Natural killer cell (primary cell): ENCODE measurements at regions not wholly inside any gene's neighbourhood (a gene's known extent, or its start where the extent isn't known, plus 50 kb on each side); places are given as distances from the start of the nearest gene placed in this dataset.
"Not testable (repeated sequence)": the region's sequence is repeated elsewhere in the genome, so short reads cannot be mapped to it uniquely, and the experiment has no call there.

Experiments used
- ATAC-seq, 3 donors: fragments of 150-1000 bp in 2 of 3; fragments of 200-7000 bp in 1 of 3; cut with Tn5 transposase; 1 replicate in 1 of 3; 2 replicates in 2 of 3; pipeline ENCODE4 v1.10.0; 2021; ENCODE audit warnings: mild to moderate bottlenecking in 2 of 3, moderate library complexity in 2 of 3
- DNase-seq, 2 donors: peaks; one replicate each; pipeline versions ENCODE4 v3.0.0 to v3.0.0-alpha.2; 2013 to 2021; ENCODE audit warnings: mixed read lengths in 1 of 2
- H3K27ac ChIP-seq: one replicate; pipeline ENCODE4 v1.5.1; 2013; ENCODE audit warnings: mild to moderate bottlenecking, low read length
- H3K27me3 ChIP-seq: one replicate; pipeline ENCODE4 v1.6.1; 2013; ENCODE audit warnings: low read length; ENCODE audit not compliant: control insufficient read depth, insufficient read depth
- H3K36me3 ChIP-seq: one replicate; pipeline ENCODE4 v1.6.1; 2013; ENCODE audit warnings: low read length; ENCODE audit not compliant: control insufficient read depth, insufficient read depth
- H3K4me1 ChIP-seq: one replicate; pipeline ENCODE4 v1.6.1; 2013; ENCODE audit warnings: low read length; ENCODE audit not compliant: control insufficient read depth, insufficient read depth
- H3K4me3 ChIP-seq: one replicate; pipeline ENCODE4 v1.5.1; 2013; ENCODE audit warnings: low read length
- H3K9me3 ChIP-seq: one replicate; pipeline ENCODE4 v1.6.1; 2013; ENCODE audit warnings: low read length; ENCODE audit not compliant: control insufficient read depth, insufficient read depth
- H3K27ac Mint-ChIP-seq, 2 donors: one replicate each; pipeline ENCODE4 v1.8.0; 2022; ENCODE audit warnings: mild to moderate bottlenecking in 2 of 2, mixed read lengths in 2 of 2, moderate library complexity in 1 of 2
- H3K27me3 Mint-ChIP-seq, 2 donors: one replicate each; pipeline ENCODE4 v1.8.0; 2022; ENCODE audit warnings: low read depth in 2 of 2, mixed read lengths in 2 of 2
- H3K36me3 Mint-ChIP-seq: one replicate; pipeline ENCODE4 v1.8.0; 2022; ENCODE audit warnings: mixed read lengths
- H3K4me1 Mint-ChIP-seq, 2 donors: one replicate each; pipeline ENCODE4 v1.8.0; 2022; ENCODE audit warnings: mixed read lengths in 2 of 2
- H3K4me3 Mint-ChIP-seq: one replicate; pipeline ENCODE4 v1.8.0; 2022; ENCODE audit warnings: mild to moderate bottlenecking, moderate library complexity, mixed read lengths
- H3K9me3 Mint-ChIP-seq, 2 donors: one replicate each; pipeline ENCODE4 v1.8.0; 2022; ENCODE audit warnings: mixed read lengths in 2 of 2
- CTCF ChIP-seq: fragments of 200-600 bp; IDR thresholded peaks from one replicate; pipeline ENCODE4 v1.8.0; 2022; ENCODE audit warnings: antibody characterized with exemption
- WGBS: methylation state at CpG from one replicate; pipeline ENCODE4 v1.1.7; 2013; ENCODE audit warnings: missing lambda C conversion rate; ENCODE audit not compliant: insufficient coverage; 5-methylcytosine and 5-hydroxymethylcytosine counted together
- intact Hi-C: fragments of 100-400 bp; cut with micrococcal nuclease; formaldehyde crosslinking; loops from one replicate; pipeline ENCODE4 v1.14.2; 2022

GRCh38 chr3:164407111-164407510 is 671.2 kb downstream of the SI start:
- DNase-seq = no peak
- no peaks in the 10 kb centered on the region for H3K27me3 ChIP-seq
- no peaks in the 10 kb centered on the region for H3K27me3 Mint-ChIP-seq
- H3K27ac Mint-ChIP-seq = no peak overlapping the region
- no peak for ATAC-seq
- H3K36me3 Mint-ChIP-seq = peaks cover 2% of the 10 kb centered on the region
- no peak overlapping the region for H3K4me3 Mint-ChIP-seq
- no peaks in the 10 kb centered on the region for H3K4me1 Mint-ChIP-seq
- H3K9me3 Mint-ChIP-seq = peaks cover 19 to 25% of the 10 kb centered on the region in 2 donors
- no peaks in the 10 kb centered on the region for H3K36me3 ChIP-seq
- no peak for TF ChIP-seq CTCF
- H3K9me3 ChIP-seq = no peaks in the 10 kb centered on the region
- no peak overlapping the region for H3K27ac ChIP-seq
- WGBS = 28% methylated on average over 2 of the region's 3 CpGs
- no peaks in the 10 kb centered on the region for H3K4me1 ChIP-seq
- intact Hi-C loops = no loop called here
- H3K4me3 ChIP-seq = no peak overlapping the region

- ATAC-seq (no peak), DNase-seq (no peak)
- Histone ChIP-seq H3K27me3 (no peaks in the 10 kb centered on the region), H3K4me3 (no peak overlapping the region), H3K27ac (no peak overlapping the region), H3K4me1 (no peaks in the 10 kb centered on the region), H3K9me3 (no peaks in the 10 kb centered on the region), H3K36me3 (no peaks in the 10 kb centered on the region)
- Mint-ChIP-seq H3K27ac (no peak overlapping the region), H3K4me1 (no peaks in the 10 kb centered on the region), H3K36me3 (no peaks in the 10 kb centered on the region), H3K4me3 (no peak overlapping the region), H3K27me3 (no peaks in the 10 kb centered on the region), H3K9me3 (peaks cover 15 to 23% of the 10 kb centered on the region in 2 donors)
- no peak for TF ChIP-seq CTCF
- intact Hi-C loops = no loop called here
- WGBS = 57% methylated on average over 2 of the region's 3 CpGs
Measured at GRCh38 chr3:164406281-164406680, 672.0 kb downstream of the SI start.

GRCh38 chr3:164401923-164402322 is 676.4 kb downstream of the SI start:
- no peaks in the 10 kb centered on the region for H3K27me3 ChIP-seq
- intact Hi-C loops = no loop called here
- WGBS = 83% methylated on average over 29 of the region's 30 CpGs
- no peaks in the 10 kb centered on the region for H3K4me1 Mint-ChIP-seq
- ATAC-seq = no peak
- no peak for TF ChIP-seq CTCF
- H3K9me3 Mint-ChIP-seq = peaks cover 4 to 10% of the 10 kb centered on the region in 2 donors
- H3K4me3 Mint-ChIP-seq = no peak overlapping the region
- H3K36me3 Mint-ChIP-seq = no peaks in the 10 kb centered on the region
- no peaks in the 10 kb centered on the region for H3K9me3 ChIP-seq
- H3K4me3 ChIP-seq = no peak overlapping the region
- DNase-seq = no peak
- no peaks in the 10 kb centered on the region for H3K4me1 ChIP-seq
- no peaks in the 10 kb centered on the region for H3K36me3 ChIP-seq
- no peak overlapping the region for H3K27ac ChIP-seq
- no peak overlapping the region for H3K27ac Mint-ChIP-seq
- H3K27me3 Mint-ChIP-seq = no peaks in the 10 kb centered on the region

GRCh38 chr3:164401440-164401839 is 676.9 kb downstream of the SI start:
- H3K27me3 Mint-ChIP-seq, H3K36me3 Mint-ChIP-seq, H3K27ac Mint-ChIP-seq, intact Hi-C loops, H3K9me3 Mint-ChIP-seq, ATAC-seq, H3K4me1 Mint-ChIP-seq, H3K9me3 ChIP-seq, H3K4me1 ChIP-seq, DNase-seq, H3K4me3 ChIP-seq, H3K27ac ChIP-seq, H3K36me3 ChIP-seq, H3K27me3 ChIP-seq, H3K4me3 Mint-ChIP-seq: not testable (repeated sequence)
- 83% methylated on average over 4 of the region's 7 CpGs for WGBS
